ENCODE measurements at regions not wholly inside any gene's neighbourhood (a gene's known extent, or its start where the extent isn't known, plus 50 kb on each side); places are given as distances from the start of the nearest gene placed in this dataset.
"Not testable (repeated sequence)": the region's sequence is repeated elsewhere in the genome, so short reads cannot be mapped to it uniquely, and the experiment has no call there.

- DNase-seq (ENCODE audit: low read depth in 3 of 3) = no peak
These were observed 95.0 kb downstream of the SNX5 start for GRCh38 chr20:17873410-17874270.

GRCh38 chr20:17872959-17873358, 95.6 kb downstream of the SNX5 start:
- DNase-seq (ENCODE audit: low read depth in 3 of 3) = no peak

- DNase-seq (ENCODE audit: low read depth in 3 of 3) = no peak
These were observed 96.2 kb downstream of the SNX5 start for GRCh38 chr20:17872434-17872833.

GRCh38 chr20:17871886-17872285, 96.7 kb downstream of the SNX5 start:
- DNase-seq (ENCODE audit: low read depth in 3 of 3) = no peak

GRCh38 chr20:17871181-17871580, 97.4 kb downstream of the SNX5 start:
- no peak for DNase-seq (ENCODE audit: low read depth in 3 of 3)

- no peak for DNase-seq (ENCODE audit: low read depth in 3 of 3)
These were observed 98.4 kb downstream of the SNX5 start for GRCh38 chr20:17870086-17870740.

GRCh38 chr20:17869295-17869994, 99.1 kb downstream of the SNX5 start:
- DNase-seq (ENCODE audit: low read depth in 3 of 3) = no peak

- DNase-seq (ENCODE audit: low read depth in 3 of 3) = no peak
These were observed 99.8 kb downstream of the SNX5 start for GRCh38 chr20:17868700-17869231.

GRCh38 chr20:17868151-17868550, 100.4 kb downstream of the SNX5 start:
- DNase-seq (ENCODE audit: low read depth in 3 of 3) = no peak

- no peak for DNase-seq (ENCODE audit: low read depth in 3 of 3)
These were observed 101.3 kb downstream of the SNX5 start for GRCh38 chr20:17867131-17867925.

GRCh38 chr20:17866234-17867001, 102.2 kb downstream of the SNX5 start:
- DNase-seq (ENCODE audit: low read depth in 3 of 3) = no peak

GRCh38 chr20:17863577-17864292, 104.9 kb downstream of the SNX5 start:
- DNase-seq (ENCODE audit: low read depth in 3 of 3) = no peak

GRCh38 chr20:17863209-17863576, 105.4 kb downstream of the SNX5 start:
- DNase-seq (ENCODE audit: low read depth in 3 of 3) = no peak

GRCh38 chr20:17862171-17862570, 106.4 kb downstream of the SNX5 start:
- no peak for DNase-seq (ENCODE audit: low read depth in 3 of 3)

- not testable (repeated sequence) for DNase-seq (ENCODE audit: low read depth in 3 of 3)
These were observed 107.0 kb downstream of the SNX5 start for GRCh38 chr20:17861620-17862019.

- DNase-seq (ENCODE audit: low read depth in 3 of 3) = no peak
These were observed 108.0 kb downstream of the SNX5 start for GRCh38 chr20:17860301-17861197.

- DNase-seq (ENCODE audit: low read depth in 3 of 3) = peak in 1 of 3 donors; percentile 12
These were observed 108.9 kb downstream of the SNX5 start for GRCh38 chr20:17859616-17860232.

- DNase-seq (ENCODE audit: low read depth in 3 of 3) = no peak
These were observed 109.5 kb downstream of the SNX5 start for GRCh38 chr20:17859002-17859615.

All from stimulated activated CD4-positive, alpha-beta T cell treated with anti-CD3 and anti-CD28 coated beads, TNF-alpha, amount 100 ng/mL, for 48 hours (primary cell).